ENCODE measurements at regions not wholly inside any gene's neighbourhood (a gene's known extent, or its start where the extent isn't known, plus 50 kb on each side); places are given as distances from the start of the nearest gene placed in this dataset.
"Not testable (repeated sequence)": the region's sequence is repeated elsewhere in the genome, so short reads cannot be mapped to it uniquely, and the experiment has no call there.

DNA sequence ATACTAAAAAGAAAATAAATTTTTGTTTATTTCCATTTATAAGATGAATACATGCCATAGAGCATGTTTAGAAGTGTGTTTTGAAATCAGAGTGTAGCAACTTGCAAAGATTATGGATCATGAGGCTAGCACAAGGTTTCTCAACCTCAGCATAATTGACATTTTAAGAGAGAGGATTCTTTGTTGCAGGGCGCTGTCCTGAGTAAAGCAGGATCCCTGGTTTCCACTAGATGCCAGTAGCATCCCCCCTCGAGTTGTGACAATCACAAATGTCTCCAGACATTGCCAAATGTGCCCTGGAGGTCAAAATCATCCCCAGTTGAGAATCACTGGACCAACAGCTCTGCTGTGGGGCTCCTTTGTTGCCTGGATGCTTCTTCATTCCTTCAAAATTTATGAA lies 128.5 kb upstream of the RBMS3 start:
- no peak for DNase-seq

DNA sequence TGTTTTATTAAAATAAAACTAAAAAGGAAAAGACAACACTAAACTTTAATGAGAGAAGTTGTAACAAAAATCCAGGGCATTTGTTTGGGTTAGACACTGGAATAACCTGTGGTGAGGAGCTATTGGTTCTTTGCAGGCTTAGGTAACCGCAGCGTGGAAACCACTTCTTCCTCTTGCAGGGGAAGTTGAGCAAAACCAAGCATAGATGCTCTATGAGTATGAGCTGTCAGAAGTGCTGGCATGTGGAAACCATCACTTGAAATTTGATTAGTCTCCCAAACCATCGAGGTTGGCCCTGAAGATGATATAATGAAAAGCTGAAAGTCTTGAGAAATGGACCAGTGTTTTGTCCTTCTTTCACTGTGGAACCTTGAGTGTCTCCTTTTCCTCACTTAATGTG lies 127.1 kb upstream of the RBMS3 start:
- no peak for DNase-seq

DNA sequence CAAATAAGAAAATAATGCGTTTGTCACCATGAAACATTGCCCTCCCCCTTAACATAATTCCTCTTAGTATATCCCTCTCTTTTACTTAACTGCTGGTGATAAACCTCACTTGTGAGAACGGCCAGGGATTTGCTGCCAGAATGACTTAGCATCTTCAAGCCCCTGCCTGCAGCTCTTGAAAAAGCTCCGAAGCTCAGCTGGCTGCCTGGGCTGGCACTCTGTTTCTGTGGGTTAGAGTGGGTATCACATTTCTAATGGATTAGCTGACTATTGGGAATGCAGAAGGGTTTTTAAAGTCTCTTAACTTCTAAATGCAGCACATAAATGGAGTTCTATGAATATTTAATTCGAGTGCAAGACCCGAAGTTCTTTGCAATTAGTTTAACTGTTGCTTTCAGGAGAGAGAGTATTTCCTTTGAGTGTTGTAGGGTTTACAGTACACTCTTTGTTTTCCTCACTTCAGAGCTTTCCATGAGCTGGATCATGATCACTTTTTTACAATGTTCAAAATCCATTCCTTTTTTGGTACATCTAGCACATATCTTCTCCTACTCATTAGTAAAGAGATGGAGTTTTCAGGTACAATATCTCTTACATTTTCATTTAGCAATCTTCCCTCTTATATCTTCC lies 124.7 kb upstream of the RBMS3 start:
- no peak for DNase-seq

- no peak for DNase-seq
Measured at GRCh38 chr3:29164825-29165224, 116.0 kb upstream of the RBMS3 start.

- no peak for DNase-seq
Measured at GRCh38 chr3:29167180-29167579, 113.7 kb upstream of the RBMS3 start.

GRCh38 chr3:29168081-29168480 lies 112.8 kb upstream of the RBMS3 start:
- DNase-seq = no peak

GRCh38 chr3:29168696-29169095 lies 112.2 kb upstream of the RBMS3 start:
- DNase-seq = no peak

DNA sequence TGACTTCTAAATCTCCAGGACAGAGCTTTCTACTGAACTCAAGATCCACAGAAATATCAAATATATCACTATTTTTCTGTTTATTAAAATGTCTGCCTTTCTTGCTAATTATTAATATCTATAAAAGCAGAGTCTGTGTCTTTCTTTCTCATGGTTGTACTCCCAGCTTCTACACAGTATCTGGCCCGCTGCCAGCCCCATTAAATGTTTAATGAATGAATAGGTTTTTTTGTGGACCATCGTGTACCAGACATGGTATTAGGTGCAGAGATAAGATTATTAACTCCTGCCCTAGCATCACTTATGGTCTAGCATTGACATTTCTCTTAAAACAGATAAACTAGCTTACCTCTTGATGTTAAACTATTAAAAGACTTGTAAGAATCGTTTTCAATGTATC lies 111.4 kb upstream of the RBMS3 start:
- DNase-seq = no peak

- no peak for DNase-seq
Measured at GRCh38 chr3:29171043-29171990, 109.6 kb upstream of the RBMS3 start.

- peak; percentile 70 for DNase-seq
Measured at GRCh38 chr3:29176501-29176900, 104.4 kb upstream of the RBMS3 start.

DNA sequence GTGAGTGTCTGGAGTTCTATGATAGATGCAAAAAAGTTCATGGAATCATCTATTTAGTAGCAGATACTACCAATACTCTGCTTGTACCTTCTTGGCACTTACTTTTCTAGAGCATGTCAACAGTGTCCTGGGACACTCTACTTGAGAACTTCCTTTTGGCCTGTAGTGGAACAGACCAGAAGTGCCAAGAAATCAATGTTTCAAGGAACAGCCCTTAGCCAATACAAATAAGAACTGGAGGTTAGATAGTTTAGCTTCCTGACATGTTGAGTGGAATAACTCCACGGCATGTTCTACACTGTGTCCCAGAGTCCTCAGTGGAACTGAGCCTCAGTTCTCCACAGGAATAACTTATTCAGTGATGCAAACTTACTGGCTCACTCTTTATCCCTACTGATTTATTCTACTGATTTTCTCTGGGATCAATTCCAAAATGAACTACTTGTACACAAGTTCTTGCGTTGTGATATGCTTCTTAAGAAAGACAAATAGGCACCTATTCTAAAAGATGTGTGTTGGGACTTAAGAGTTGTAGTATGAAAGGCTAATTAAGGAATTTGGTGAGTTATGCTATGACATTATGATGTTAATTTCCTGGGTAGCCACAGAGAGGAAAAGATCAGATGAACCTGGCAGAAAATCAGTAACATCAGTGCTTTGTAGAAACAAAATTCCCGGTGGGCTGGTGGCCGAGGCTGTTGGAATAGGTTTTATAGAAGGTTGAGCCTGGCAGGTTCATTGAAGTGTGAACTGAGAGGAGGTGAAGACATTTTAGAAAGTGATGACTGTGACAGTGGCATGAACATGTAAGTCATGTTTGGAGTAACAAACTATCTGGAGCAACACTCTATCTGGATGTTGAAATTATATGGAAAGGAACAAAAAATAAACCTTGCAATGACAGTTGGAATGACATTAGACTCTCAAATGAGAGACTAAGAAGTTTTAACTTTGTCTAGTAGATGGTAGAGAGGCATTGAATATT lies 101.8 kb upstream of the RBMS3 start:
- DNase-seq = no peak

- DNase-seq = no peak
Measured at GRCh38 chr3:29181149-29181780, 99.6 kb upstream of the RBMS3 start.

- no peak for DNase-seq
Measured at GRCh38 chr3:29181872-29182271, 99.0 kb upstream of the RBMS3 start.

GRCh38 chr3:29182828-29183227 lies 98.0 kb upstream of the RBMS3 start:
- DNase-seq = not testable (repeated sequence)

GRCh38 chr3:29183346-29184087 lies 97.4 kb upstream of the RBMS3 start:
- DNase-seq = no peak

GRCh38 chr3:29185706-29186105 lies 95.2 kb upstream of the RBMS3 start:
- no peak for DNase-seq

DNA sequence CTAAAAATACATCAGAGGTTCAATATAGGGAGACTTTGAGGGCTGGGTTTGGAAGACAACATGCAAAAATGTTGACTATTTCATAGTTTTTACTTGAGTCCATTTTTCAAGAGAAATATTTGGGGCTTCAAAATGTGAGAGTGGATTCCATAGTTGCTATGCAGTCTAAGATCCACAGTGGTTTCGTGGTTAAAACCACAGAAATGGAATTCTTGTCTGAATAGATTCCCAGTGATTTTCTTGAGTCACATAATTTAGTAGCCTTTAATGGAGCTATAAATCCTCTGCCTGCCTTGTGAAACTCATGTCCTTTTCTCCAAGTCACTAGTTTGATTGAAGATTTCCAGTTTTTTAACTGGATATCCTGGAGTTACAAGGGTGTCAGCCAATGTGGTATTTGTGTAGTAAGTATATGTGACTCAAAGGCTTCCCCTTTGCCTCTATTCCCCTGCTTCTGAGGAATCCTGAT lies 94.7 kb upstream of the RBMS3 start:
- DNase-seq = no peak

GRCh38 chr3:29186982-29187725 lies 93.7 kb upstream of the RBMS3 start:
- no peak for DNase-seq

DNA sequence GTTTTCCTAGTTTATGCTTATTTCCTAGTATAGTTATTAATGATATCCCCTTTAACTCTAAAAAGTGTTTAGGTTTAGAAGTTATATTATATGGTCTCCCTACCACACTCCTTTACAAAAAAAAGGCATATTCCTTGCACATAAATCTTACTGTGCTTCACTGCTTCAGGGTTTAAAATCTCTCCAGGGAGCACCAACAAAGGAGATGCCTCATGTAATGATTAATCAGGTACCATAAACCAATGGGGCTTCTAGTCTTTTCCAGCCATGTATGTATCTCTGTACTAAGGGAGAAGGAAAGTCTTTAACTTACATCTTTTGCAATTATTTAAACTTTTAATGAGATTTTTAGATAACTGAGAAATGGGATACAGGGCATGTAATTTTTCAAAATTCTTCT lies 91.5 kb upstream of the RBMS3 start:
- no peak for DNase-seq

- DNase-seq = no peak
Measured at GRCh38 chr3:29194139-29194538, 86.7 kb upstream of the RBMS3 start.

DNA sequence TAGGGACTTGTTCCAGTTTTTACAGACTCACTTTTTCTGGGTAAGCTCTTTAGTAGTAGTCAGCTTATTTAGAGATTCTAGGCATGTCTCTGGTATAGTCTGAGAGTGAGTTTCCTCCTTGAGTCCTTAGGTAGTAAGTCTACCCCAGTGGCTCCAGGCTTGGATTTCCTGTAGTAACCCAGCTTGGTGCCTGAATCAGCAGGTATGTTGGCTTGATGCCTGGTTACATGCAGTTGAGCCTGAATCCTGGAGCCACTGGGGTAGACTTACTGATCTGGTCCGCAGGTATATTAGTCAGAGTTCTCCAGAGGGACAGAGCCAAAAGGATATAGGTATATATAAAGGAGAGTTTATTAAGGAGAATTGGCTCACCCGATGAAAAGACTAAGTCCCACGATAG lies 85.8 kb upstream of the RBMS3 start:
- no peak for DNase-seq

All from DMS153 (cell line).